Tibial artery (tissue), 4 donors: ENCODE measurements at regions not wholly inside any gene's neighbourhood (a gene's known extent, or its start where the extent isn't known, plus 50 kb on each side); places are given as distances from the start of the nearest gene placed in this dataset.

Experiments
- DNase-seq, 2 donors: peaks; one replicate each; pipeline ENCODE4 v3.0.0-alpha.2; 2019
- H3K27ac ChIP-seq, 2 donors: fragments of 200-600 bp; sonication (generic) in 1 of 2; 1 replicate in 1 of 2; 2 replicates in 1 of 2; pipeline ENCODE4 v1.5.1; 2018 to 2019; ENCODE audit warnings: mild to moderate bottlenecking in 1 of 2
- H3K27me3 ChIP-seq, 2 donors: fragments of 200-600 bp; sonication (generic) in 1 of 2; one replicate each; pipeline versions ENCODE4 v1.5.1 to v1.6.0; 2016 to 2019
- H3K36me3 ChIP-seq, 3 donors: fragments of 200-600 bp; sonication (generic) in 2 of 3; one replicate each; pipeline ENCODE4 v1.5.1; 2016 to 2019; ENCODE audit warnings: mild to moderate bottlenecking in 2 of 3
- H3K4me1 ChIP-seq, 4 donors: fragments of 200-600 bp; sonication (generic) in 2 of 4; 1 replicate in 3 of 4; 2 replicates in 1 of 4; pipeline ENCODE4 v1.5.1; 2016 to 2019
- H3K4me3 ChIP-seq, 2 donors: fragments of 200-600 bp; sonication (generic) in 1 of 2; 1 replicate in 1 of 2; 2 replicates in 1 of 2; pipeline ENCODE4 v1.5.1; 2018 to 2019; ENCODE audit warnings: mild to moderate bottlenecking in 2 of 2
- H3K9me3 ChIP-seq, 3 donors: fragments of 200-600 bp; sonication (generic) in 1 of 3; one replicate each; pipeline ENCODE4 v1.5.1; 2016 to 2019
- CTCF ChIP-seq, 2 experiments: fragments of 200-600 bp in 1 of 2; fragments of 450-650 bp in 1 of 2; IDR thresholded peaks; one replicate each; pipeline ENCODE4 v1.5.1; 2017 to 2019; ENCODE audit warnings: antibody characterized with exemption in 2 of 2, mild to moderate bottlenecking in 1 of 2, moderate library complexity in 1 of 2
- intact Hi-C: fragments of 100-400 bp; cut with DNase I; formaldehyde crosslinking; loops from one replicate; pipeline ENCODE4 v1.15.0; 2023; ENCODE audit warnings: low total_unique reads

DNA sequence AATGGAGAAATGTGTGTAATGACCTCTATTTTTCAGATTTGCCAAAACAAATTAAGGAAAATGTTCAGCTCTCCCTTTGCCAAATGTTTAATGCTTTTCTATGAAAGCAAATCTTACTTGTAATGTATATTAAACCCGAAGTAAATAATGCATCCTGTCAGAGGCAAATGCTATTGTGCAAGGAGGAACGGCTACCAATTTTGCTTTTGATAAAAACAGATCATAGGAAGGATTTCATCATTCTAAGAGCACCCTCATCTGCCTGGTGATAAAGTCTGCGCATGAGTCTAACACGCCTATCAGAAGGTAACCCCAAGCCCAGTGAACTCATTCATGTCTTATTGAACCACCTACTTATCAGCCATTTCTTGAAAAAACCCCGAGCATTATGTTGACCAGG, 412.4 kb upstream of the MKI67 start:
- TF ChIP-seq CTCF (IDR thresholded peaks at IDR 0.05), result no peak
- DNase-seq, result no peak
- no peaks in the 10 kb centered on the region for H3K9me3 ChIP-seq
- no peaks in the 10 kb centered on the region for H3K36me3 ChIP-seq
- no peak overlapping the region for H3K27ac ChIP-seq
- H3K4me1 ChIP-seq, result peaks cover 0 to 6% (median 0%) of the 10 kb centered on the region in 4 donors
- H3K27me3 ChIP-seq, result peaks cover 0 to 30% of the 10 kb centered on the region in 2 donors
- no peak overlapping the region for H3K4me3 ChIP-seq
- intact Hi-C loops, result no loop called here

DNA sequence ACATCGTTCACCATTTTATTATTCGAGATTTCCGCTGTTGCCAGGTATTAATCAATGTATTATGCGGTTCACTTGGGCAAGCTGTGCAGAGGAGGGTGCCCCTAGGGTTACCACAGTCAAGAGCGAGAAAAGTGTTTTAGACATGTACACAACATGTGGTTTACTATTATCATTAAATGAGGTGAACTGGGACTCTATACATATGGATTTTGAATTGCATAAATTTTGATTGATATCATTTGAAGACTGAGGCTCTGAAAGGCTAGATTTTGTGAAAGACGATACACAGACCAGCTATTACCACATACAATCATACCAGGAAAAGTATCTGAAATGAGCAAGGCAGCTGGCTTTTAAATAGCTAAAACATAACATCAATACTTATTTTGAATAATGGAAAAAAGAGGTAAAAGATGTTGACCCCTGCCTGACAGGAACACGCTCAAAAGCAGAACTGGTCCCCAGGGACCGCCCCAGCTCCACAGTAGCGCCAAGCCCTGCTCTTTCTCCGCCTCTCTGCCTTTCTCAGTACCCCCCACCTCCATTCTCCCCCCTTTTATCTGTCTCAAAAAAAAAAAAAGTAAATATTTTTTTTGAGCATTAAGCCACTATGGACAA, 413.4 kb upstream of the MKI67 start:
- H3K4me3 ChIP-seq, result no peak overlapping the region
- H3K4me1 ChIP-seq, result peaks cover 0 to 6% (median 0%) of the 10 kb centered on the region in 4 donors
- no peak for TF ChIP-seq CTCF (IDR thresholded peaks at IDR 0.05)
- H3K27ac ChIP-seq, result no peak overlapping the region
- H3K9me3 ChIP-seq, result no peaks in the 10 kb centered on the region
- H3K27me3 ChIP-seq, result peaks cover 0 to 30% of the 10 kb centered on the region in 2 donors
- intact Hi-C loops, result no loop called here
- no peak for DNase-seq
- no peaks in the 10 kb centered on the region for H3K36me3 ChIP-seq

DNA sequence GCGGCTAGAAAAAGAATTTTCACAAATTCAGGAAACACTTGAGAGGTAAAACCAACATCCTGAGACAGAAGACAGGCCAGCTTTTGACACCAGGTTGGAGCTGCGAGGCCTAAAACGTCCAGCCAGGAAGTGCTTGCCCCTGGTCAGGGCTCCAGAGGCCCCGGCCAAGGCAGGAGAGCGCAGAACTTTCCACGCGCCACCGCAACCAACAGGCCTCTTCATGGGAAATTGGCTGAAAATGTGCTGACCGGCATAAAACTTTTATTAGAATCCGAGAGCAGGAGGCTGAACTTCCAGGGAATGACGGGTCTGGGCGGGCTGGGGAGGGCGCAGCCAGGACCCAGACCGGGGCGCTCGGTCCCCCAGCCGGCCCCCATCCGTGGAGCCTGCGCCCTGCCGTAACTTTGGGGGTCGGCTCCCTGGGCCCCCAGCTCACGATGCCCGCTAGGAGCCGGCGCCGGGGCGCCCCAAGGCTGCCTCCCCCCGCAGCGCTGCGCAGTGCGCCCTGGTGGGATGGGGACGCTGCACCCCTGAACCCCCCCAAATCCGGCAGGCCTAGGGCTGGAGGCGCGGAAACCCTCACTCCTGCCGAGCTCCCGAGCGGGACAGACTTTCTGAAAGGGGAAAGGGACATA, 414.0 kb upstream of the MKI67 start:
- Histone ChIP-seq H3K27ac (no peak overlapping the region), H3K9me3 (no peaks in the 10 kb centered on the region), H3K4me1 (peaks cover 0 to 6% (median 0%) of the 10 kb centered on the region in 4 donors), H3K27me3 (peaks cover 0 to 26% of the 10 kb centered on the region in 2 donors), H3K4me3 (no peak overlapping the region), H3K36me3 (no peaks in the 10 kb centered on the region)
- DNase-seq, result no peak
- intact Hi-C loops, result no loop called here
- TF ChIP-seq CTCF (IDR thresholded peaks at IDR 0.05), result no peak

GRCh38 chr10:128540781-128541761, 414.8 kb upstream of the MKI67 start:
- Histone ChIP-seq H3K36me3 (no peaks in the 10 kb centered on the region), H3K9me3 (no peaks in the 10 kb centered on the region), H3K4me1 (peaks cover 0 to 6% (median 0%) of the 10 kb centered on the region in 4 donors), H3K27me3 (peaks cover 0 to 24% of the 10 kb centered on the region in 2 donors), H3K27ac (no peak overlapping the region), H3K4me3 (no peak overlapping the region)
- TF ChIP-seq CTCF (IDR thresholded peaks at IDR 0.05), result no peak
- intact Hi-C loops, result no loop called here
- DNase-seq, result no peak

DNA sequence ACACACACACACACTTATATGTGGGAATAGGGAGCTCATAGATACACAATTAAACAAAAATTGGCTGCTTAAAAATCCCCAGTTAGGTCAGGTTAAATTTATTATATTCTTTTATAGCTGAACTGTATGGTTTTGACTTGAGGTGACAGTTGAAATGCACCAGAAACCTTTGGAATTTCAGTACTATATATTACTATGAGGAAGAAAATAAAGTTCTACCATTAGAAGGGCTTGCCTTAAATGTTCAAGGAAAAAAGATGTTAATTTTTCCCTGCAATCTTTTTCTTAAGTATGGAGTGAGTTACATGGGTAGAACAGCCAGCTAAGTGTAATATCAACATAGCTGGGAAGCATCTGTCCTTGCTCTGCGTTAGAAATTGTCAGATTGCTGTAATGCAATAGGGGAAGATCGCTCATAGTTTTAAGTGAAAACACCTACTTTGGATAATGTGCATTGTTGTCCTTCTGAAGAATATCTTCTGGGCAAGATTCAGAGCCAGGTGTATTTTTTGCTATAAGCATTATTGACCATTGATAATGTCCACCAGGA, 415.8 kb upstream of the MKI67 start:
- no peak overlapping the region for H3K4me3 ChIP-seq
- intact Hi-C loops, result no loop called here
- H3K27me3 ChIP-seq, result peaks cover 0 to 24% of the 10 kb centered on the region in 2 donors
- H3K27ac ChIP-seq, result no peak overlapping the region
- TF ChIP-seq CTCF (IDR thresholded peaks at IDR 0.05), result no peak
- no peaks in the 10 kb centered on the region for H3K9me3 ChIP-seq
- H3K36me3 ChIP-seq, result no peaks in the 10 kb centered on the region
- H3K4me1 ChIP-seq, result peaks cover 0 to 6% (median 0%) of the 10 kb centered on the region in 4 donors
- DNase-seq, result no peak
